Keratinocyte (primary cell): ENCODE measurements at regions not wholly inside any gene's neighbourhood (a gene's known extent, or its start where the extent isn't known, plus 50 kb on each side); places are given as distances from the start of the nearest gene placed in this dataset.

Experiments
- DNase-seq: peaks from one replicate; pipeline ENCODE4 v3.0.0-alpha.2; 2011; ENCODE audit warnings: low read depth, missing footprints, low spot score
- FAIRE-seq: peaks from 2 replicates; lab custom pipeline; 2011; peaks lifted over from hg19 to GRCh38; lab: Jason Lieb, UNC
- H2AFZ ChIP-seq: 2 replicates; pipeline ENCODE4 v1.6.0; 2012; ENCODE audit warnings: low read length, control low read depth, inconsistent platforms; ENCODE audit not compliant: control insufficient read depth
- H3K27ac ChIP-seq: 2 replicates; pipeline ENCODE4 v1.5.1; 2011; ENCODE audit warnings: low read length; ENCODE audit not compliant: control insufficient read depth, insufficient read depth
- H3K27me3 ChIP-seq: 3 replicates; pipeline ENCODE4 v1.6.0; 2011; ENCODE audit warnings: low read length; ENCODE audit not compliant: control insufficient read depth, insufficient read depth; ENCODE audit errors: extremely low read depth
- H3K36me3 ChIP-seq, 2 experiments: 2 replicates in 1 of 2; 3 replicates in 1 of 2; pipeline ENCODE4 v1.5.1; 2011; ENCODE audit warnings: low read length in 2 of 2, mild to moderate bottlenecking in 1 of 2; ENCODE audit not compliant: control insufficient read depth in 2 of 2, insufficient read depth in 2 of 2; ENCODE audit errors: extremely low read depth in 1 of 2
- H3K4me1 ChIP-seq: 3 replicates; pipeline ENCODE4 v1.5.1; 2011; ENCODE audit warnings: low read length; ENCODE audit not compliant: control insufficient read depth, insufficient read depth; ENCODE audit errors: extremely low read depth
- H3K4me2 ChIP-seq: 3 replicates; pipeline ENCODE4 v1.6.0; 2011; ENCODE audit warnings: low read depth, low read length; ENCODE audit not compliant: control insufficient read depth, insufficient read depth; ENCODE audit errors: extremely low read depth
- H3K4me3 ChIP-seq, 3 experiments: fragments of 200-600 bp in 1 of 3; sonication (generic) in 1 of 3; 2 replicates in 2 of 3; 3 replicates in 1 of 3; pipeline ENCODE4 v1.5.1; 2011 to 2016; ENCODE audit warnings: low read length in 3 of 3, mild to moderate bottlenecking in 3 of 3, control low read depth in 2 of 3, inconsistent platforms in 1 of 3, low read depth in 1 of 3, mixed read lengths in 1 of 3, mixed run types in 1 of 3, moderate library complexity in 1 of 3; ENCODE audit not compliant: control insufficient read depth in 2 of 3, insufficient read depth in 2 of 3; ENCODE audit errors: extremely low read depth in 1 of 3
- H3K79me2 ChIP-seq: 2 replicates; pipeline ENCODE4 v1.6.0; 2012; ENCODE audit warnings: low read length; ENCODE audit not compliant: control insufficient read depth, insufficient read depth
- H3K9ac ChIP-seq: 3 replicates; pipeline ENCODE4 v1.6.0; 2011; ENCODE audit warnings: low read length; ENCODE audit not compliant: control insufficient read depth, insufficient read depth; ENCODE audit errors: extremely low read depth
- H3K9me1 ChIP-seq: 3 replicates; pipeline ENCODE4 v1.6.0; 2011; ENCODE audit warnings: low read length; ENCODE audit not compliant: control insufficient read depth, insufficient read depth; ENCODE audit errors: extremely low read depth
- H3K9me3 ChIP-seq: 2 replicates; pipeline ENCODE4 v1.5.1; 2012; ENCODE audit warnings: low read depth, low read length; ENCODE audit not compliant: control insufficient read depth
- H4K20me1 ChIP-seq: 3 replicates; pipeline ENCODE4 v1.6.0; 2011; ENCODE audit warnings: low read length; ENCODE audit not compliant: control insufficient read depth, insufficient read depth; ENCODE audit errors: extremely low read depth
- CTCF ChIP-seq, 3 experiments: IDR thresholded peaks in 1 of 3; conservative IDR thresholded peaks in 1 of 3; optimal IDR thresholded peaks in 1 of 3; 2 replicates in 2 of 3; 3 replicates in 1 of 3; pipeline versions ENCODE3 to v1.5.1; 2011; ENCODE audit warnings: low read length in 3 of 3, mild to moderate bottlenecking in 3 of 3, moderate library complexity in 2 of 3, control low read depth in 1 of 3, inconsistent platforms in 1 of 3; ENCODE audit not compliant: insufficient read depth in 2 of 3; ENCODE audit errors: extremely low read depth in 1 of 3
- EZH2 ChIP-seq: IDR thresholded peaks from one replicate; pipeline ENCODE4 v1.6.1; 2012; ENCODE audit warnings: inconsistent platforms, mild to moderate bottlenecking, low read length, moderate library complexity
- dilution Hi-C: fragments of 300-500 bp; cut with MboI; formaldehyde crosslinking; loops from one replicate; pipeline ENCODE4 v1.7.0; 2020; ENCODE audit warnings: low sequenced_read_pairs; ENCODE audit not compliant: extremely low pct_ligation_motif_present

DNA sequence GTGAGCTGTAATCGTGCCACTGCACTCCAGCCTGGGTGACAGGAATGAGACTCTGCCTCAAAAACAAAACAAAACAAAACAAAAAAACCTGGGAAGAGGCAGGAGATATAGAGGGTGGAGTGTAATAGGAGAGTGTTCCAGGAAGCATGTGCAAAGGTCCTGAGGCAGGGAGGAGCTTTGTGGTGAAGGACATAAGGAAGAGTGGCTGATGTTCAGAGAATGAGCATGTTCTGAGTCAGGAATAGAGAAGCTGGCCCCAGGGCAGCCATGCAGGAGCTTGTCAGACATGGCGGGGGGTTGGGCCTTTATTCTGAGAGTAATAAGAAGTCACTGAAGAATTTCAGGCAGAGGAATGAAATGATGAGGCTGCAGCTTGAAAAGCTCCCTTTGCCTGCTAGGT, 337.0 kb downstream of the CDH26 start:
- H3K27me3 ChIP-seq = peaks cover 8% of the 10 kb centered on the region
- TF ChIP-seq EZH2 (no peak), CTCF (optimal IDR thresholded peaks at IDR 0.05 in 1 of 3, IDR thresholded peaks at IDR 0.05 in 1 of 3, conservative IDR thresholded peaks at IDR 0.05 in 1 of 3; ENCODE audit: extremely low read depth in 1 of 3, insufficient read depth in 2 of 3, low read length in 3 of 3) (no peak)

DNA sequence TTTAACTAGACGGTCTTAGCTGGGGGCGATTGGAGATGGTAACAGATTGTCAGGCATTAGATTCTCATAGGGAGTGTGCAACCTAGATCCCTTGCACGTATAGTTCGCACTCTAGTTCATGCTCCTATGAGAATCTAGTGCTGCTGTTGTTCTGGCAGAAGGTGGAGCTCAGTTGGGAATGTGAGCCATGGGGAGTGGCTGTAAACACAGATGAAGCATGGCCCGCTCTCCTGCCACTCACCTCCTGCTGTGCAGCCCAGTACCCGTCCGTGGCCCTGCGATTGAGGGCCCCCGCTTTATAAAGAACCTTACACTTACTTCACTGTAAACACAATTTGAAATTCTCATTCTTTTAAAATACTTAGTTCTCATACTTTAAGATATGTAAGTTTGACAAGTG, 339.4 kb downstream of the CDH26 start:
- FAIRE-seq (no peak), DNase-seq (no peak)
- H3K27me3 ChIP-seq = peaks cover 8% of the 10 kb centered on the region
- peaks cover 6% of the 10 kb centered on the region for H3K4me1 ChIP-seq
- H3K27ac ChIP-seq = no peak overlapping the region
- no peak overlapping the region for H3K9ac ChIP-seq
- no peaks in the 10 kb centered on the region for H3K36me3 ChIP-seq
- dilution Hi-C loops = no loop called here
- no peak overlapping the region for H3K4me2 ChIP-seq
- no peak overlapping the region for H2AFZ ChIP-seq
- H3K9me3 ChIP-seq = no peaks in the 10 kb centered on the region
- H4K20me1 ChIP-seq = no peaks in the 10 kb centered on the region
- H3K79me2 ChIP-seq = no peaks in the 10 kb centered on the region
- no peak for TF ChIP-seq CTCF (optimal IDR thresholded peaks at IDR 0.05 in 1 of 3, IDR thresholded peaks at IDR 0.05 in 1 of 3, conservative IDR thresholded peaks at IDR 0.05 in 1 of 3; ENCODE audit: extremely low read depth in 1 of 3, insufficient read depth in 2 of 3, low read length in 3 of 3)
- TF ChIP-seq EZH2 = no peak
- no peaks in the 10 kb centered on the region for H3K9me1 ChIP-seq
- H3K4me3 ChIP-seq = no peak overlapping the region

More for the DNA sequence above, 337.0 kb downstream of the CDH26 start:
- DNase-seq (peak; percentile 82), FAIRE-seq (peak; percentile 83)
- dilution Hi-C loops = no loop called here
- H2AFZ ChIP-seq = no peak overlapping the region
- H3K27ac ChIP-seq = no peak overlapping the region
- no peak overlapping the region for H3K9ac ChIP-seq
- no peaks in the 10 kb centered on the region for H3K79me2 ChIP-seq
- H3K36me3 ChIP-seq = no peaks in the 10 kb centered on the region
- H3K4me2 ChIP-seq = no peak overlapping the region
- no peak overlapping the region for H3K4me3 ChIP-seq
- no peaks in the 10 kb centered on the region for H4K20me1 ChIP-seq
- H3K4me1 ChIP-seq = peaks cover 6% of the 10 kb centered on the region
- no peaks in the 10 kb centered on the region for H3K9me3 ChIP-seq
- H3K9me1 ChIP-seq = no peaks in the 10 kb centered on the region
